Suppressor macrophage treated with lipopolysaccharide for 1 hour (primary cell): ENCODE measurements at regions not wholly inside any gene's neighbourhood (a gene's known extent, or its start where the extent isn't known, plus 50 kb on each side); places are given as distances from the start of the nearest gene placed in this dataset.
"Not testable (repeated sequence)": the region's sequence is repeated elsewhere in the genome, so short reads cannot be mapped to it uniquely, and the experiment has no call there.

ENCODE experiments used
- DNase-seq, 3 donors: peaks; one replicate each; pipeline ENCODE4 v3.0.0-alpha.2; 2020 to 2022

- no peak for DNase-seq
Measured at GRCh38 chr5:2001300-2001699, 118.6 kb upstream of the IRX4 start.

DNA sequence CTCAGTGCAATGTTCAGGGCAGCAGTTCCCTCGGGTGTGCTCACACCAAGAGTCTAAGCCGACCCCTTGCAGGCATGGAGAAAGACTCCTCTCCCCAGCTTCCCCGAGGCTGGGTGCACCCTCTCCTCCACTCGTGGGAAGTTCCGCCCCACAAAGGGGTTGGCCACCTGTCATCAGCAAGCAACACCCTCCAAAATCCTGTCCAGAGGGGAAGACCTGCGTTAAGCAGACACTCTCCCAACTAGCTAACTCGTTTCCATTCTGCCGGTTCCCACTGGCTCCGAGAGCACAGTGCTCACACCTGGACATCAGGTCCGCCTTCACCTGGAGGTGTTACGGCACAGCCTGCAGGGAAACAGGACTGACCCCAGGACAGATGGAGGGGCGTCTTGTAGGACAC, 117.9 kb upstream of the IRX4 start:
- DNase-seq = no peak

GRCh38 chr5:1999794-2000193, 117.1 kb upstream of the IRX4 start:
- DNase-seq = no peak

DNA sequence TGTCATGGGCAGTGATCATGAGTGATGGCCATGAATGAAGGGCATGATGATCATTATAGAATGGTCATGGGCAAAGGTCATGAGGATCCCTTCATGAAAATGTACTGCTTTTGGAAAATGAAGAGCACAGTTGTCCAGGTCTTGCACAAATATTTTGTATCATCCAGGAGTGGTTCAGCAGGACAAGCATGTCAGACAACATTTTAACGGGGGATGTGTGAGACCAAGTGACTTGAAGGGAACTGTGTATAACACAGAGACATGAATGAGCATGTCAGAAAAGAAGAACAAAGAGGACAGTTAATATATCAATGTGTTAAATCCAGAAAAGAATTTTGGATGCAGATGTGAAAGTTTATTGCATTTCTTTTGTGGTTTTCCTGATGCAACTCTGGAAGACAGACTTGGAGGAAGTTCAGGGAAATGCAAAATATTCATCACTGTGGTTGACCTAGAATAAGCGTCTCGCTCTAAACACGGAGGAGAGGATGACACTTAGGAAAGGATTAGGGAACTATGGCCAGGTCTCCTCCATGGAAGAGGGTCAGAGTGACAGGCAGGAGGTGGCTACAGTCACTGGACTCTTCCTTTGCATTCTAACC, 116.1 kb upstream of the IRX4 start:
- DNase-seq = no peak

- no peak for DNase-seq
Measured at GRCh38 chr5:1998348-1998669, 115.6 kb upstream of the IRX4 start.

DNA sequence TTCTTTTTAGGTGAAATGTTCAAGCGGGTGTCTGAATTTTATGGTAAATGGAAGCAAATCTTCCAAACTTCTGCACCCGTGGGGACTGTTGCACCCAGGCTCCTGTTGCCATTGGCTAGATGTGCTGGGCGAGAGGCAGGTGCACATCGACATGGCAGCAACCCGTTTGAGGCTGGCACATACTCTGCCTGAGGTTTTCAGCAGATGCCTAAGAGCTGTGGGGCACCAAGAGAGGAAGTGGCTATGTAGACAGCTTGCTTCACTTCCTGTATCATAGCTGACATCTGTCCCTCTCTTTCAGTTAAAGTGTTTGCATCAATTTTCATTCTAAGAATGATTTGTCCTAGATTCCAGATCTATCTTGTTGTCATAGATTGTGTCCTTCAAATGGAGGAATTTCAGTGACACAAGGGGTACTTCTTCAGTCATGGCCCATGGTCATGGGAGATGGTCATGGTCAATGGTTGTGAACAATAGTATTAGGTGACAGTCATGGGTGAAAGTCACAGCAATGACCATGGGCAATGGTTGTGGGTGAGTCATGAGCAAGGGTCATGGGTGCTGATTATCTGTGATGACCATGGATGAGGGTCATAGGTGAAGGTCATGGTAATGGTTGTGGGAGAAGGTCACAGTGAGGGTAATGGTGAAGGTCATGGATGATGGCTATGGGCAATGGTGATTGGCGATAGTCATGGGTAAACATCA, 115.1 kb upstream of the IRX4 start:
- DNase-seq = no peak

- DNase-seq = no peak
Measured at GRCh38 chr5:1995491-1995890, 112.8 kb upstream of the IRX4 start.

- DNase-seq = no peak
Measured at GRCh38 chr5:1987471-1987870, 104.7 kb upstream of the IRX4 start.

- no peak for DNase-seq
Measured at GRCh38 chr5:1985781-1986180, 103.1 kb upstream of the IRX4 start.

GRCh38 chr5:1983919-1984695, 101.4 kb upstream of the IRX4 start:
- DNase-seq = no peak

GRCh38 chr5:1983401-1983800, 100.7 kb upstream of the IRX4 start:
- DNase-seq = no peak

DNA sequence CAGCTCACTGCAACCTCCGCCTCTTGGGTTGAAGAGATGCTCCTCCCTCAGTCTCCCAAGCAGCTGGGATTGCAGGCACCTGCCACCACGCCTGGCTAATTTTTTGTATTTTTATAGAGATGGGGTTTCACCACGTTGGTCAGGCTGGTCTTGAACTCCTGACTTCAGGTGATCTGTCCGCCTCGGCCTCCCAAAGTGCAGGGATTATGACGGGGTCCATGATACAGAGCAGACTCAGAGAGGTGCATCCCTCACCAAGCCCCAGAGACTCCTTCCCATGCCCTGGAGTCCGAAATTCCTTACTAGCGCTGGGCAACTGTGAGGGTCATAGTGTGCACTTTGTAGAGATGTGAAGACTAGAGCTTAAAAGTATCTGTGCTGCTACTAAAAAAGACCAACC, 99.8 kb upstream of the IRX4 start:
- DNase-seq = not testable (repeated sequence)

- DNase-seq = no peak
Measured at GRCh38 chr5:1975898-1976765, 93.4 kb upstream of the IRX4 start.

DNA sequence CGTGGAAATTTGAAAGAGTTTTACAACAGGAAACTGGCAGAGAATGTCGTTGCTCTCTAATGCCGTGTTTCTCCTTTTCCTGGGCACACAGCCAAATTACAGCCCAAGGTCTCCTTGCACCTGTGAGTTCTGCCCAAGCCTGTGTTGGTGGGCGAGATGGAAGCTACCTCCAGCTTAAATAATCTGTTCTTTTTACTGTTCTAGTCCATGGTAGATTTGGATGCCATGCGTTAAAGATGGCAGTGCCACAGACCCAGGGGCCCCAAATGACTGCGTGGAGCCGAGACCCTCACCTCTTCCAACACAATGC, 92.6 kb upstream of the IRX4 start:
- DNase-seq = no peak

GRCh38 chr5:1974501-1975405, 92.0 kb upstream of the IRX4 start:
- DNase-seq = no peak

- no peak for DNase-seq
Measured at GRCh38 chr5:1974081-1974480, 91.4 kb upstream of the IRX4 start.

DNA sequence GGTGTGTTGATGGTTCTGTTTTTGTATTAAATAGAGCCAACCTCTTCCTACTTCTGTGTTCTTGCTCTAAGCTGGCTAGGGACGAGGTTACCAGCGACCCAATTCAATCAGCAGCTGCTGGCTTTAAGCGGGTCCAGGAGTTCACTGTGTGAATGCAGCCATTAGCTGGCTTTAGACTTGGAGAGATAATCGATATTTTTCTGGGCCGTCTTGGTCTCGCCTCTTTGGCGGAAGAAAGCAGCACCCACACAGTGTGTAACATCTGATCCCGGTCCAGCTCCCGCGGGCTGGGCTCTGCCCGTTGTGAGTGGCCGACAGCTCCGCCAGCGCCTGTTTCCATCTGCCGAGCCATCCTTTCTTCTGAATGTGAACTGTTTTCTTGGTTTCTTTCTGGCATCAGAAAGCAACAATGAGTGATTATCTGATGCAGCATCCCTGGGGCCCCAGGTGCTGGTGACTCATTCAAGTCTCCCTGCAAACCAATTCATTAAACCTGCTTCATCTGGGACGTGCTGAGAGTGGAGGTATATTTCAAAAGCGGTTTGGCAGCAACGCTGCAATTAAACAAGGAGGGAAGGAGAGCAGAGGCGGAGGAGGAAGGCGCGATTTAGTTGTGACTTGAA, 90.8 kb upstream of the IRX4 start:
- DNase-seq = no peak

- no peak for DNase-seq
Measured at GRCh38 chr5:1971944-1972343, 89.2 kb upstream of the IRX4 start.

GRCh38 chr5:1967736-1968135, 85.0 kb upstream of the IRX4 start:
- DNase-seq = no peak

- no peak for DNase-seq
Measured at GRCh38 chr5:1966461-1966860, 83.7 kb upstream of the IRX4 start.

GRCh38 chr5:1965925-1966324, 83.2 kb upstream of the IRX4 start:
- no peak for DNase-seq

GRCh38 chr5:1963941-1964451, 81.3 kb upstream of the IRX4 start:
- DNase-seq = no peak
